ENCODE measurements at regions not wholly inside any gene's neighbourhood (a gene's known extent, or its start where the extent isn't known, plus 50 kb on each side); places are given as distances from the start of the nearest gene placed in this dataset.
"Not testable (repeated sequence)": the region's sequence is repeated elsewhere in the genome, so short reads cannot be mapped to it uniquely, and the experiment has no call there.

- Mint-ChIP-seq H3K27ac (no peak overlapping the region), H3K36me3 (ENCODE audit: low read depth) (no peaks in the 10 kb centered on the region), H3K27me3 (no peaks in the 10 kb centered on the region), H3K4me3 (no peak overlapping the region), H3K4me1 (no peaks in the 10 kb centered on the region), H3K9me3 (peaks cover 3% of the 10 kb centered on the region)
- ChIA-PET CTCF (no interaction called here), POLR2A (no interaction called here)
- no peak for DNase-seq
Measured at GRCh38 chr1:240722788-240723187, 110.8 kb upstream of the GREM2 start.

- Mint-ChIP-seq H3K4me3 (no peak overlapping the region), H3K27me3 (no peaks in the 10 kb centered on the region), H3K4me1 (no peaks in the 10 kb centered on the region), H3K27ac (no peak overlapping the region), H3K9me3 (no peaks in the 10 kb centered on the region), H3K36me3 (ENCODE audit: low read depth) (no peaks in the 10 kb centered on the region)
- no peak for DNase-seq
- ChIA-PET POLR2A (no interaction called here), CTCF (interaction anchor here (1.0 kb wide), 1 partner anchor 9 kb away, joined by 4 read pairs; no protein-coding TSS in a partner anchor)
Measured at GRCh38 chr1:240720976-240721375, 109.0 kb upstream of the GREM2 start.

DNA sequence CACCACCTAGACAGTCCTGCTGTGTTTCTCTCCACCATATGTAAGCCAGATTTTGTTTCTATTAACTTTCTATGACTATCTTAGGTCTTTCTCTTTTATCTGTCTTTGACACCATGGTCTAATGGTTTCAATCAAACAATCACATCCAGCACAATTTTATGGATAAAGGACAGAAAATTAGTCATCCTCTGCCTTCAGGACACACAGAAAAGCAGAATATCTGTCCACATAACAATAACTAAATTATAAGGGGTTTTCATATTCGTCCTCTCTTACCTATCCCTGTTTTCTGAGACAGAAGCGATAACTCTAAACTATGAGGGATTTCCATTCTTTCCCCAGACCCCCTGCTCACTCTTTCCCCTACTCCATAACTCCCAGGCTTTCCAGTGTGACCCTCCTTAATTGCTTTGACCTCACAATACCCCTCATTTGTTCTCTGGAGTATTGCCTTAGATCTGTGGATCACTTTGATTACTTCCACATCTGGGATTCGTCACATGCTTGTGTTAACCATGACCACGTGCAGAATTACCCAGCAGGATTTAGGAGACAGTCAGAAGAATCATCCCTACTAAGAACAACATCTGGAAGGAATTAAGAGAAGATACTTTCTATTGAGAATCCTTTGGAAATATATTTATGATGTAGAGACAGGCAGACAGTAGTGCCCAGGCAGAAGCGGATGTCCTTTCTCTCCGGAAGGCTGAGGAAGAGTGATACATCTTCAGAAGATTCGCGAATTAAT is 108.2 kb upstream of the GREM2 start:
- Mint-ChIP-seq H3K27ac (no peak overlapping the region), H3K27me3 (no peaks in the 10 kb centered on the region), H3K9me3 (no peaks in the 10 kb centered on the region), H3K4me3 (no peak overlapping the region), H3K36me3 (ENCODE audit: low read depth) (no peaks in the 10 kb centered on the region), H3K4me1 (no peaks in the 10 kb centered on the region)
- ChIA-PET POLR2A (no interaction called here), CTCF (no interaction called here)
- DNase-seq: no peak

- H3K4me3 Mint-ChIP-seq; DNase-seq; H3K9me3 Mint-ChIP-seq; H3K4me1 Mint-ChIP-seq; POLR2A ChIA-PET; H3K27me3 Mint-ChIP-seq; H3K36me3 Mint-ChIP-seq (ENCODE audit: low read depth); H3K27ac Mint-ChIP-seq: not testable (repeated sequence)
- CTCF ChIA-PET: interaction anchor here (1.2 kb wide), 1 partner anchor 15 kb away, joined by 3 read pairs; no protein-coding TSS in a partner anchor
Measured at GRCh38 chr1:240716538-240716937, 104.6 kb upstream of the GREM2 start.

DNA sequence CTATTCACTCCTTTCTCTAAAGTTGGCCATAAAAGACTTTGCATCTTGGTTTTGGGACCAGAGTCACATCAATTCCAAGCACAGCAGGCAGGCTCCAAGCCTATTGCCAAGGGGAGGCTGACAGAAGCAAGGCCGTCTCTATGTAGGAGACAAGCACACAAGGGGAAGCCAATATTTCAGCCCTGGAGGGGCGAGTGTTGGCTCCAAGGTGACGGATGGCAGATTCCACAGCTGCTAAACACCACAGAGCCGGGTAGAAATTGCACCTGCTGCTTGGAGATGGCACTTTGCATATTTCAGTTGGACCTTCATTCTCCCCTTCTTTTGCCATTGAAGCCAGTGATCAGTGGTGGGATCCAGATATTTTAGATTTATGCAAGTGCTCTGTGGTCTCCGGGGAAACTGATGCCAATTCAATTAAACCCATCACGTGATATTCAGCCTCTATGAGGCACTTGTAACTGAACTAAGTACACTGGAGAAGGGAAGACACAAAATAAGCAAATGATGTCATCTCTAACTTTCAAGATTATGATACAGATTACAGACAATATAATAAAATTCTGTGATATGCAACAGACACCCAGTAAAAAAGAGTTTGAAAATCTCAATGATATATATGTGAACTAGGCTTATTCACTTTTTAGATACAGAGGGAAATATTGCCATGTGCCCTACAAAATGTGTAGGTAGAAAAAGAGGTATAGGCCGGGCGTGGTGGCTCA is 102.8 kb upstream of the GREM2 start:
- CTCF ChIA-PET: no interaction called here
- H3K4me3 Mint-ChIP-seq: no peak overlapping the region
- H3K27me3 Mint-ChIP-seq: no peaks in the 10 kb centered on the region
- no peaks in the 10 kb centered on the region for H3K4me1 Mint-ChIP-seq
- H3K27ac Mint-ChIP-seq: no peak overlapping the region
- DNase-seq: no peak
- no peaks in the 10 kb centered on the region for H3K36me3 Mint-ChIP-seq (ENCODE audit: low read depth)
- POLR2A ChIA-PET: no interaction called here
- no peaks in the 10 kb centered on the region for H3K9me3 Mint-ChIP-seq

DNA sequence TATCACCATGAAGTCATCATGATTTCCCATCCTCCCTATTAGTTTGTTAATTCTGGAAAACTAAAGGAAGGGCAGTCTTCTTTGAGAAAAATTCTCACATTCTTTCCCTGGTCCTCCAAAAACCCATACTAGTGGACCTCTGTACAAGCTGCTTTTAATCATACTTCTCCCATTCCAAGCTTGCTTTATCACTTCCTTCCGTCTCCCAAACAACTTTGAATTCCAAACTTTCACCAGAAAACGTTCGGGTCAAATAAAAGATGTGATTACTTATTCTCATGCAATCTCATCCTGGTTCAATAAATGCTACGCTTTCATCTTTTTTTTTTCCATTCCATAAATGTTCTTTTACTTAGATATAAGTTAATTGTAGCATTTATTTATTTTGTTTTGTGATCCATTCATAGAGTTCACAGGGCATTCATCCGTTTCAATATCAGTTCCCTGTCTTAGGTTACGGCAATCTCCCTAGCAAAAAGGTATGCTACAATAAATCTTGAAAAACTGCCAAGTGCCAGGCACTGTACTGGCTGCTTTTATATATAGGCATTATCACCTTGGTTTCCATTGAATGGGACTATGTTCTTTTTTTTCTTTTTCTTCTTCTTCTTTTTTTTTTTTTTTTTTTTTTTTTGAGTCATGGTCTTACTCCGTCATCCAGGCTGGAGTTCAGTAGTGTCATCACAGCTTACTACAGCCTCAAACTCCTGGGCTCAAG is 100.2 kb upstream of the GREM2 start:
- H3K4me3 Mint-ChIP-seq: no peak overlapping the region
- no peak for DNase-seq
- ChIA-PET CTCF (interaction anchor here (0.9 kb wide), 1 partner anchor 9 kb away, joined by 4 read pairs; no protein-coding TSS in a partner anchor), POLR2A (no interaction called here)
- no peak overlapping the region for H3K27ac Mint-ChIP-seq
- H3K4me1 Mint-ChIP-seq: no peaks in the 10 kb centered on the region
- no peaks in the 10 kb centered on the region for H3K9me3 Mint-ChIP-seq
- no peaks in the 10 kb centered on the region for H3K27me3 Mint-ChIP-seq
- no peaks in the 10 kb centered on the region for H3K36me3 Mint-ChIP-seq (ENCODE audit: low read depth)

GRCh38 chr1:240711020-240711419 is 99.1 kb upstream of the GREM2 start:
- H3K27me3 Mint-ChIP-seq: no peaks in the 10 kb centered on the region
- no peak overlapping the region for H3K4me3 Mint-ChIP-seq
- no peak for DNase-seq
- H3K27ac Mint-ChIP-seq: no peak overlapping the region
- no peaks in the 10 kb centered on the region for H3K4me1 Mint-ChIP-seq
- H3K9me3 Mint-ChIP-seq: no peaks in the 10 kb centered on the region
- H3K36me3 Mint-ChIP-seq (ENCODE audit: low read depth): no peaks in the 10 kb centered on the region
- ChIA-PET POLR2A (no interaction called here), CTCF (no interaction called here)

DNA sequence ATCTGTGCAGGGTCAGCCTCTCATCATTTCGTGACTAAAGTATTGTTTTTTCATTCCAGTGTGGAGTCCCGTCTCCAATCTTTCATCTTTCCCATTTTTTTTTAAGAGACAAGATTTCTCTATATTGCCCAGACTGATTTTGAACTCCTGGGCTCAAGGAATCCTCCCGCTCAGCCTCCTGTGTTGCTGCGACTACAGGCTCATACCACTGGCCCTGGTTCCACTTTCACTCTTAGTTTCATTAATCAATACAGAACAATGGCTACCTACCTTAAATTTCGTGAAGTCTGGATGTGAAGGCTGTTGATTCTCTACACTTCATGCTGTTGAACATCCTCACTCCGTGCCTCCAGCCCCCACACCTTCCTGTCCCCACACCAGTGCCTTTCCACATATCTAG is 97.7 kb upstream of the GREM2 start:
- no peaks in the 10 kb centered on the region for H3K27me3 Mint-ChIP-seq
- ChIA-PET POLR2A (no interaction called here), CTCF (no interaction called here)
- no peak overlapping the region for H3K27ac Mint-ChIP-seq
- H3K9me3 Mint-ChIP-seq: no peaks in the 10 kb centered on the region
- no peak for DNase-seq
- no peak overlapping the region for H3K4me3 Mint-ChIP-seq
- no peaks in the 10 kb centered on the region for H3K4me1 Mint-ChIP-seq
- no peaks in the 10 kb centered on the region for H3K36me3 Mint-ChIP-seq (ENCODE audit: low read depth)

DNA sequence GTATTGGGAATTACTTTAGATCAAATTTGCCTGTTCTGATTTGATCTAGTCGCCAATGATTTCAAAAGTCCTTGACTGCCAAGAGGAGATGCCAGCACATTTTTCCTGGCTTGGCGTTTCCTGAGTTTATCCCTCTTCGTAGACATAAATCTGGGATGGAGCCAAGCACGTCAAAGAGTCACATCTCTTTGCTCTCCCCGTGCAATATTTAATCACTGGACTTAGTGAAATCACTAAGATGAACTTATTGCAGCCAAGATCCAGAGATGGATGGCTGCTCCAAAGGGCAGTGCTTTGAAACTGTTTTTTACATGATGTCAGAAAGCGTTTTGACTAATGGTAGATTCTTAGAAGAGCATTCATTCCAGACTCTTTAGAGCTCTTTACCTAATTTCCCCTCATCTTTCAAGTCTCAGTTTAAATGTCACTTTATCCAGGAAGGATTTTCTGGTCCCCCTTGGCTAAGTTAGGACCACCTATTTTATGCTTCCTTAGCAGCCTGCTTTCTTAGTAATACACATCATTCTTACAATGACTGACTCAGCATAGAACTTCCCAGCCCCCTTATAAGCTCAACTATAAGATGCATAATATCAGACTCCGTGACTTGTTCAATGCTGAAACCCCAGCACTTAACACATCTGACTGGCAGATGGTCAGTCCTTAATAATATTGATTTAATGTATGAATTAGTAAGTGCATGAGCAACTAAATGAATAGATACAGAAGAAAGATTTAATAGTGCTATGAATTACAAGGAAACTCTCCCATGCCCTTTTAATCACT is 94.4 kb upstream of the GREM2 start:
- Mint-ChIP-seq H3K36me3 (ENCODE audit: low read depth) (no peaks in the 10 kb centered on the region), H3K27me3 (no peaks in the 10 kb centered on the region), H3K4me1 (no peaks in the 10 kb centered on the region), H3K4me3 (no peak overlapping the region), H3K27ac (no peak overlapping the region), H3K9me3 (no peaks in the 10 kb centered on the region)
- CTCF ChIA-PET: no interaction called here
- DNase-seq: no peak
- POLR2A ChIA-PET: no interaction called here

DNA sequence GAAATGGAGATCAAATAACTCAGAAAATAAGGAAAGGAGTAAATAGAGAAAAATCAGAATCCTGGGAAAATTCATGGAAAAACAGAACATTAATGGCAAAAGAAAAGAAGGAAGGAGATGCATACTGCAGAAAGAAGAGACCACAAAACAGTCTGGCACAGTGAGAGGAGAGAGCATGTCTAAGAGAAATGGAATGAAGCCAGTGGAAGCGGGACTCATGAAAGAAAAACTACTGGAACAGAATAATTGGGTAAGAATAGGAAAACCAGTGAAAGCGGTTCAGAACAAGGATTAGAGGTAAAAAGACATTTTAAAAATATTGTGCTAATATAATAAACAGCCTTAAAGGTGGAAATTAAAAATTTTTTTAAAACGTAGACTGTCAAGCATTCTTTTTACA is 93.6 kb upstream of the GREM2 start:
- Mint-ChIP-seq H3K36me3 (ENCODE audit: low read depth) (no peaks in the 10 kb centered on the region), H3K4me3 (no peak overlapping the region), H3K27ac (no peak overlapping the region), H3K27me3 (no peaks in the 10 kb centered on the region), H3K9me3 (no peaks in the 10 kb centered on the region), H3K4me1 (no peaks in the 10 kb centered on the region)
- POLR2A ChIA-PET: no interaction called here
- CTCF ChIA-PET: no interaction called here
- DNase-seq: no peak

DNA sequence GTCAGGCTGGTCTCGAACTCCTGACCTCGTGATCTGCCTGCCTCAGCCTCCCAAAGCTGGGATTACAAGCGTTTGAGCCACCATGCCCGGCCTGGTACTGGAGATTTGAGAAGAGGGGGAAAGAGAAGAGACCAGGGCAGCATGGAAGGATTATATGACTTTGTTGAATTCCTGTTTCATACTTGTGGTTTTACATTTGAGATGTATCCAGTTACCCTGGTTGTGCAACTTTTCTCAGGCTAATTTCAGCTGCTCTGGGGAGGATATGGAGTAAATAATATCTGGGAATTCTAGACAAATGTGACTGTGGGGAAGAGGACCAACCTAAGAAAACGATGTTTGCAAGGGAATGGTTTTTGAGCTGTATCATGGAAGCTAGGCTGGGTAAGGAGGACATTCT is 89.5 kb upstream of the GREM2 start:
- no peak overlapping the region for H3K4me3 Mint-ChIP-seq
- no peaks in the 10 kb centered on the region for H3K4me1 Mint-ChIP-seq
- H3K27ac Mint-ChIP-seq: no peak overlapping the region
- no peaks in the 10 kb centered on the region for H3K9me3 Mint-ChIP-seq
- POLR2A ChIA-PET: no interaction called here
- CTCF ChIA-PET: interaction anchor here (1.4 kb wide), 1 partner anchor 696 kb away, joined by 3 read pairs; no protein-coding TSS in a partner anchor
- no peaks in the 10 kb centered on the region for H3K36me3 Mint-ChIP-seq (ENCODE audit: low read depth)
- no peaks in the 10 kb centered on the region for H3K27me3 Mint-ChIP-seq
- DNase-seq: no peak

DNA sequence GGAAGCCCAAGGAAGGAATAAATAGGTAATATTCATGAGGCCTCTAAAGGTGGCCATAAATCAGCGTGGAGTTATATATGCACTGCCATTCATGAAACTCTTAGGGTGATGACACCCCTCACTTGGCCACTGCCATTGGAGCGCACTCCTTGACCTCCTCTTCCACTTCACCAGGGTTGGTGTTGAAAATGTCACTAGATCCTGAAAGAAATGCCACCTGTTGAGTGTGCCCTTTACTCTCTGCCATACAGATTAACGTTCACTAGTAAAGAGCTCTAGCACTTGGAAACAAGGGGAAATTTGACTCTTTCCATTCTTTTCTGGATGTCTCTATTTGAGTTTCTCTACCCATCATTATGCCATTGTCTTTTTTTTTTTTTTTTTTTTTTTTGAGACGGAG is 83.5 kb upstream of the GREM2 start:
- Mint-ChIP-seq H3K36me3 (ENCODE audit: low read depth) (no peaks in the 10 kb centered on the region), H3K27ac (no peak overlapping the region), H3K4me3 (no peak overlapping the region), H3K27me3 (peaks cover 2% of the 10 kb centered on the region), H3K9me3 (no peaks in the 10 kb centered on the region), H3K4me1 (no peaks in the 10 kb centered on the region)
- CTCF ChIA-PET: no interaction called here
- POLR2A ChIA-PET: no interaction called here
- DNase-seq: no peak

GRCh38 chr1:240693844-240694243 is 81.9 kb upstream of the GREM2 start:
- no peaks in the 10 kb centered on the region for H3K36me3 Mint-ChIP-seq (ENCODE audit: low read depth)
- H3K9me3 Mint-ChIP-seq: no peaks in the 10 kb centered on the region
- no peaks in the 10 kb centered on the region for H3K4me1 Mint-ChIP-seq
- no peak overlapping the region for H3K4me3 Mint-ChIP-seq
- ChIA-PET CTCF (no interaction called here), POLR2A (no interaction called here)
- no peak for DNase-seq
- H3K27ac Mint-ChIP-seq: no peak overlapping the region
- peaks cover 2% of the 10 kb centered on the region for H3K27me3 Mint-ChIP-seq

All from activated CD4-positive, alpha-beta T cell treated with anti-CD3 and anti-CD28 coated beads, Interleukin-2, amount 10 ng/mL, durations not matched to agents 7 days and 5 days (primary cell).